SK-N-SH treated with all-trans-retinoic acid at 6 μM for 48 hours (cell line): ENCODE measurements at regions not wholly inside any gene's neighbourhood (a gene's known extent, or its start where the extent isn't known, plus 50 kb on each side); places are given as distances from the start of the nearest gene placed in this dataset.

Experiments
- ARNTL ChIP-seq: fragments of 450-650 bp; formaldehyde crosslinking; IDR thresholded peaks from 2 replicates; pipeline ENCODE4 v1.5.0; 2020; ENCODE audit warnings: low read depth, mild to moderate bottlenecking, moderate library complexity, borderline replicate concordance
- BACH2 ChIP-seq: fragments of 250-450 bp; sonication (Bioruptor Pico); IDR thresholded peaks from 2 replicates; pipeline ENCODE4 v1.9.0; 2021; ENCODE audit warnings: mild to moderate bottlenecking, borderline replicate concordance
- GLIS3 ChIP-seq: fragments of 250-450 bp; sonication (Bioruptor Pico); IDR thresholded peaks from 2 replicates; pipeline ENCODE4 v1.5.0; 2020; ENCODE audit warnings: mild to moderate bottlenecking, moderate library complexity
- RARB ChIP-seq: fragments of 250-450 bp; sonication (Bioruptor Pico); IDR thresholded peaks from 2 replicates; pipeline ENCODE4 v1.8.0; 2021; ENCODE audit warnings: mild to moderate bottlenecking, moderate library complexity
- TCF4 ChIP-seq: fragments of 250-450 bp; sonication (Bioruptor Pico); IDR thresholded peaks from 2 replicates; pipeline ENCODE4 v1.8.0; 2021; ENCODE audit warnings: mild to moderate bottlenecking, moderate library complexity, borderline replicate concordance
- ZC3H10 ChIP-seq: fragments of 250-450 bp; sonication (Bioruptor Pico); IDR thresholded peaks from 2 replicates; pipeline ENCODE4 v1.5.1; 2021; ENCODE audit warnings: mild to moderate bottlenecking, moderate library complexity
- ZFP3 ChIP-seq: fragments of 250-450 bp; sonication (Bioruptor Pico); IDR thresholded peaks from 2 replicates; pipeline ENCODE4 v1.5.0; 2020; ENCODE audit warnings: mild to moderate bottlenecking, moderate library complexity
- ZFP30 ChIP-seq: fragments of 450-650 bp; formaldehyde crosslinking; IDR thresholded peaks from 2 replicates; pipeline ENCODE4 v1.5.0; 2022; ENCODE audit warnings: mild to moderate bottlenecking, moderate library complexity
- ZNF565 ChIP-seq: fragments of 450-650 bp; formaldehyde crosslinking; conservative IDR thresholded peaks from 2 replicates; pipeline ENCODE4 v1.5.0; 2020; ENCODE audit warnings: low read depth, mild to moderate bottlenecking, moderate library complexity
- ZNF8 ChIP-seq: fragments of 450-650 bp; formaldehyde crosslinking; IDR thresholded peaks from 2 replicates; pipeline ENCODE4 v1.5.0; 2020; ENCODE audit warnings: mild to moderate bottlenecking, moderate library complexity
- TF ChIP-seq, protein P1 (sequence below): fragments of 250-450 bp; sonication (Bioruptor Pico); IDR thresholded peaks from 2 replicates; pipeline ENCODE4 v1.5.1; 2020; ENCODE audit warnings: low read depth, mild to moderate bottlenecking, moderate library complexity
- TF ChIP-seq, protein P2 (sequence below): fragments of 250-450 bp; sonication (Bioruptor Pico); IDR thresholded peaks from 2 replicates; pipeline ENCODE4 v1.5.1; 2021; ENCODE audit warnings: mild to moderate bottlenecking, moderate library complexity
- TF ChIP-seq, protein P3 (sequence below): fragments of 250-450 bp; sonication (Bioruptor Pico); IDR thresholded peaks from 2 replicates; pipeline ENCODE4 v1.8.0; 2020; ENCODE audit warnings: mild to moderate bottlenecking, moderate library complexity, borderline replicate concordance
- TF ChIP-seq, protein P4 (sequence below): fragments of 250-450 bp; sonication (Bioruptor Pico); IDR thresholded peaks from 2 replicates; pipeline ENCODE4 v1.5.0; 2020; ENCODE audit warnings: mild to moderate bottlenecking, moderate library complexity

DNA sequence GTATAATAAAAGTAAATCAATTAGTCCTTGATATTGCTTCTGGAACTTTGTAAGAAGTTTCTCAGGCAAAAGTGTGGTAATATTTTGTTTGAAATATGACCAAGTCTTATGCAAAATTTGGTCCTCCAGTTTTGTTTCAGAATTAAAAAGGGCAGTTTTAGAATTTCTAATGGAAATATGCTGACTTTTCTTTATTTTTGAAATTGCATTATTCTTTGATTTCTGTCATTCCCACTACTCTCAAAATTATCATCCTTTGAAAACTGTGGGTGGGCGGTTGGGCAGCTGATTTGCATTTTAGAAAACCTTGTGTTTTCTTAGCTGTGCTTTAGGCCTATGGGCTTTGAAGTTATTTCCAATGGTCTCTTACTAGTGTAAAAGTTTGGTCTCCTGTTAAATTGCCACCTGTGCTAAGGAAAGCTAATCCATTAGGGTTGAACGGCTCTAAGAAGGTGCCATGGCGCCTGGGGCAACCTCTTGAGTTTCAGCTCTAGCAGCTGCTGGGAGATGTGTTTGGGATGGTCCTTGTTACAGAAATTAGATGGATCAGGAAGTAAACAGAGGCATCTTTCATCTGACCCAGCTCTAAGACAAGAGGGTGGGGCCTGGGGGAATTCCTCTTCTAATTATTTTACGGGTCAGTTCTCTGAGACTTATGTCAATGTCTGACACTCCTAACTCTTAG, 880.8 kb upstream of the SLC35B3 start:
- TF ChIP-seq TCF4 (CRISPR knock-in tag) (no peak), GLIS3 (CRISPR knock-in tag) (no peak), ZFP3 (CRISPR knock-in tag) (no peak), ZNF565 (CRISPR knock-in tag) (no peak), BACH2 (no peak), ARNTL (no peak), ZC3H10 (no peak), RARB (CRISPR knock-in tag) (no peak), ZFP30 (CRISPR knock-in tag) (no peak), ZNF8 (CRISPR knock-in tag) (no peak)
- TF ChIP-seq, protein P1, sequence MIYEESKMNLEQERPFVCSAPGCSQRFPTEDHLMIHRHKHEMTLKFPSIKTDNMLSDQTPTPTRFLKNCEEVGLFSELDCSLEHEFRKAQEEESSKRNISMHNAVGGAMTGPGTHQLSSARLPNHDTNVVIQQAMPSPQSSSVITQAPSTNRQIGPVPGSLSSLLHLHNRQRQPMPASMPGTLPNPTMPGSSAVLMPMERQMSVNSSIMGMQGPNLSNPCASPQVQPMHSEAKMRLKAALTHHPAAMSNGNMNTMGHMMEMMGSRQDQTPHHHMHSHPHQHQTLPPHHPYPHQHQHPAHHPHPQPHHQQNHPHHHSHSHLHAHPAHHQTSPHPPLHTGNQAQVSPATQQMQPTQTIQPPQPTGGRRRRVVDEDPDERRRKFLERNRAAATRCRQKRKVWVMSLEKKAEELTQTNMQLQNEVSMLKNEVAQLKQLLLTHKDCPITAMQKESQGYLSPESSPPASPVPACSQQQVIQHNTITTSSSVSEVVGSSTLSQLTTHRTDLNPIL (CRISPR knock-in tag): no peak
- TF ChIP-seq, protein P2, sequence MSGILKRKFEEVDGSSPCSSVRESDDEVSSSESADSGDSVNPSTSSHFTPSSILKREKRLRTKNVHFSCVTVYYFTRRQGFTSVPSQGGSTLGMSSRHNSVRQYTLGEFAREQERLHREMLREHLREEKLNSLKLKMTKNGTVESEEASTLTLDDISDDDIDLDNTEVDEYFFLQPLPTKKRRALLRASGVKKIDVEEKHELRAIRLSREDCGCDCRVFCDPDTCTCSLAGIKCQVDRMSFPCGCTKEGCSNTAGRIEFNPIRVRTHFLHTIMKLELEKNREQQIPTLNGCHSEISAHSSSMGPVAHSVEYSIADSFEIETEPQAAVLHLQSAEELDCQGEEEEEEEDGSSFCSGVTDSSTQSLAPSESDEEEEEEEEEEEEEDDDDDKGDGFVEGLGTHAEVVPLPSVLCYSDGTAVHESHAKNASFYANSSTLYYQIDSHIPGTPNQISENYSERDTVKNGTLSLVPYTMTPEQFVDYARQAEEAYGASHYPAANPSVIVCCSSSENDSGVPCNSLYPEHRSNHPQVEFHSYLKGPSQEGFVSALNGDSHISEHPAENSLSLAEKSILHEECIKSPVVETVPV (CRISPR knock-in tag): no peak
- TF ChIP-seq, protein P3, sequence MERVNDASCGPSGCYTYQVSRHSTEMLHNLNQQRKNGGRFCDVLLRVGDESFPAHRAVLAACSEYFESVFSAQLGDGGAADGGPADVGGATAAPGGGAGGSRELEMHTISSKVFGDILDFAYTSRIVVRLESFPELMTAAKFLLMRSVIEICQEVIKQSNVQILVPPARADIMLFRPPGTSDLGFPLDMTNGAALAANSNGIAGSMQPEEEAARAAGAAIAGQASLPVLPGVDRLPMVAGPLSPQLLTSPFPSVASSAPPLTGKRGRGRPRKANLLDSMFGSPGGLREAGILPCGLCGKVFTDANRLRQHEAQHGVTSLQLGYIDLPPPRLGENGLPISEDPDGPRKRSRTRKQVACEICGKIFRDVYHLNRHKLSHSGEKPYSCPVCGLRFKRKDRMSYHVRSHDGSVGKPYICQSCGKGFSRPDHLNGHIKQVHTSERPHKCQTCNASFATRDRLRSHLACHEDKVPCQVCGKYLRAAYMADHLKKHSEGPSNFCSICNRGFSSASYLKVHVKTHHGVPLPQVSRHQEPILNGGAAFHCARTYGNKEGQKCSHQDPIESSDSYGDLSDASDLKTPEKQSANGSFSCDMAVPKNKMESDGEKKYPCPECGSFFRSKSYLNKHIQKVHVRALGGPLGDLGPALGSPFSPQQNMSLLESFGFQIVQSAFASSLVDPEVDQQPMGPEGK (CRISPR knock-in tag): no peak
- TF ChIP-seq, protein P4, sequence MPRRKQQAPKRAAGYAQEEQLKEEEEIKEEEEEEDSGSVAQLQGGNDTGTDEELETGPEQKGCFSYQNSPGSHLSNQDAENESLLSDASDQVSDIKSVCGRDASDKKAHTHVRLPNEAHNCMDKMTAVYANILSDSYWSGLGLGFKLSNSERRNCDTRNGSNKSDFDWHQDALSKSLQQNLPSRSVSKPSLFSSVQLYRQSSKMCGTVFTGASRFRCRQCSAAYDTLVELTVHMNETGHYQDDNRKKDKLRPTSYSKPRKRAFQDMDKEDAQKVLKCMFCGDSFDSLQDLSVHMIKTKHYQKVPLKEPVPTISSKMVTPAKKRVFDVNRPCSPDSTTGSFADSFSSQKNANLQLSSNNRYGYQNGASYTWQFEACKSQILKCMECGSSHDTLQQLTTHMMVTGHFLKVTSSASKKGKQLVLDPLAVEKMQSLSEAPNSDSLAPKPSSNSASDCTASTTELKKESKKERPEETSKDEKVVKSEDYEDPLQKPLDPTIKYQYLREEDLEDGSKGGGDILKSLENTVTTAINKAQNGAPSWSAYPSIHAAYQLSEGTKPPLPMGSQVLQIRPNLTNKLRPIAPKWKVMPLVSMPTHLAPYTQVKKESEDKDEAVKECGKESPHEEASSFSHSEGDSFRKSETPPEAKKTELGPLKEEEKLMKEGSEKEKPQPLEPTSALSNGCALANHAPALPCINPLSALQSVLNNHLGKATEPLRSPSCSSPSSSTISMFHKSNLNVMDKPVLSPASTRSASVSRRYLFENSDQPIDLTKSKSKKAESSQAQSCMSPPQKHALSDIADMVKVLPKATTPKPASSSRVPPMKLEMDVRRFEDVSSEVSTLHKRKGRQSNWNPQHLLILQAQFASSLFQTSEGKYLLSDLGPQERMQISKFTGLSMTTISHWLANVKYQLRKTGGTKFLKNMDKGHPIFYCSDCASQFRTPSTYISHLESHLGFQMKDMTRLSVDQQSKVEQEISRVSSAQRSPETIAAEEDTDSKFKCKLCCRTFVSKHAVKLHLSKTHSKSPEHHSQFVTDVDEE (CRISPR knock-in tag): no peak
